ENCODE measurements at regions not wholly inside any gene's neighbourhood (a gene's known extent, or its start where the extent isn't known, plus 50 kb on each side); places are given as distances from the start of the nearest gene placed in this dataset.

- no peak for TF ChIP-seq CTCF (IDR thresholded peaks at IDR 0.05)
- TF ChIP-seq POLR2A (IDR thresholded peaks at IDR 0.05), result no peak
Observed at GRCh38 chr12:131473261-131473660, 237.6 kb upstream of the SFSWAP start.
